Osteocyte (in vitro differentiated cells): ENCODE measurements at regions not wholly inside any gene's neighbourhood (a gene's known extent, or its start where the extent isn't known, plus 50 kb on each side); places are given as distances from the start of the nearest gene placed in this dataset.
A peak's percentile ranks its signal among the peaks of the same experiment; 100 is the strongest.

Experiments used
- DNase-seq: peaks from one replicate; pipeline ENCODE4 v3.0.0; 2021; ENCODE audit warnings: mixed read lengths; ENCODE audit not compliant: unreplicated experiment; ENCODE audit errors: extremely low spot score
- H3K27ac Mint-ChIP-seq: one replicate; pipeline ENCODE4 v1.8.0; 2021; ENCODE audit warnings: mild to moderate bottlenecking, mixed read lengths; ENCODE audit not compliant: unreplicated experiment
- H3K27me3 Mint-ChIP-seq: one replicate; pipeline ENCODE4 v1.8.0; 2021; ENCODE audit warnings: mixed read lengths; ENCODE audit not compliant: unreplicated experiment
- H3K36me3 Mint-ChIP-seq: one replicate; pipeline ENCODE4 v1.8.0; 2021; ENCODE audit warnings: mixed read lengths; ENCODE audit not compliant: unreplicated experiment
- H3K4me1 Mint-ChIP-seq: one replicate; pipeline ENCODE4 v1.8.0; 2021; ENCODE audit warnings: mixed read lengths; ENCODE audit not compliant: unreplicated experiment
- H3K4me3 Mint-ChIP-seq: one replicate; pipeline ENCODE4 v1.8.0; 2021; ENCODE audit warnings: mild to moderate bottlenecking, moderate library complexity, mixed read lengths; ENCODE audit not compliant: unreplicated experiment
- H3K9me3 Mint-ChIP-seq: one replicate; pipeline ENCODE4 v1.8.0; 2021; ENCODE audit warnings: mixed read lengths; ENCODE audit not compliant: unreplicated experiment
- CTCF ChIP-seq: fragments of 200-600 bp; sonication (generic); IDR thresholded peaks from 2 replicates; pipeline ENCODE4 v1.5.0; 2021; ENCODE audit warnings: antibody characterized with exemption, mild to moderate bottlenecking, moderate library complexity

DNA sequence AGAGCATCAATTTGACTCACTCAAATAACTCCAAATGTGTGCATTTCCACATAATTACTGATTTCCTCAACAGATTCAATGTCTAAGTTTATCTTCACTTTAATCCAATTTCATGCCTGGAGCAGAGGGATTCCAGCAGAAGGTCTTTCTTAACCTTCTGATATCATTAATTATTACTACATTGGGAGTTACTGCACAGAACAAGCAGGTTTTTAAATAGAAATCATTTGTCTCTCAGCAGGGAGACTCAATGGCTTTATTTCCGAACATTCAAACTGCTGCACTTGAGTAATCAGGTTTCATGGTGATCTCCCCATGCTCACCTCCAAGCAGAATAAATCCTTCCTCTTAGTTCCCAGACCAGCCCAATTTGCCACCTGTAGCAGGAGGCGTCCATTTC, 264.8 kb upstream of the IGF1R start:
- Mint-ChIP-seq H3K36me3 (no peaks in the 10 kb centered on the region), H3K27ac (no peak overlapping the region), H3K27me3 (peaks cover 18% of the 10 kb centered on the region), H3K4me3 (no peak overlapping the region), H3K9me3 (peaks cover 8% of the 10 kb centered on the region), H3K4me1 (no peaks in the 10 kb centered on the region)
- TF ChIP-seq CTCF = no peak
- DNase-seq = peak; percentile 25

DNA sequence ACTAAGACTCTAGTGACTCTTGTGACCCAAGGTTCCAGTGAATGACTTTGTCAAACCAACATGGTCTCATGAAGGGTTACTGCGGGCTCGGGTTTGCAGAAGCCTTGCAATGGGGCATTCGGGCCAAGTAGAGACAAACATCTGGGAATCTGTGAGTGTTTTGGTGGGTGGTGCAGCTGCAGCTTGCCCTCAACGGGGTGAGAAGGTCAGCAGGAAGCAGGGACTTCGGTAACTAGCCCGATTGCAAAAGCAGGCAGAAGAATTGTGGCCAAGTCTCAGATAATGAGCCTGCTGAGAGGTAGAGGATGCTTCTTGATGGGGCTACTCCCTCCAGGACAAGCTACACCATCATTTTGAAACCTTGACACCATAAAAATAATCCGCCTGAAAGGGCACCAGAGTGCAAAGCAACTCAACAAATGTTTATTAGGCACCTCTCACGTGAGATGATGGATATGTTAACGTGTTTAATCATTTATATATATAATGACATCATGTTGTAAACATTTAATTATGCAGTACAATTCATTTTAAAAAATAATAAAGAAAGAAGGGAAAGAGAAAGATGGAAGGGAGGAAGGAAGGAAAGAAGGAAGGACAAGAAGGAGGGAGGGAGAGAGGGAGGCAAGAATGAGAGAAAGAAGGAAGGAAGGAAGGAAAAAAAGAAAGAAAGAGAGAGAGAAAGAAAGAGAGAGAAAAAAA, 263.9 kb upstream of the IGF1R start:
- no peaks in the 10 kb centered on the region for H3K36me3 Mint-ChIP-seq
- H3K27ac Mint-ChIP-seq = no peak overlapping the region
- no peaks in the 10 kb centered on the region for H3K9me3 Mint-ChIP-seq
- peak; percentile 49 for DNase-seq
- no peak overlapping the region for H3K4me3 Mint-ChIP-seq
- TF ChIP-seq CTCF = no peak
- no peaks in the 10 kb centered on the region for H3K4me1 Mint-ChIP-seq
- H3K27me3 Mint-ChIP-seq = peaks cover 10% of the 10 kb centered on the region

- Mint-ChIP-seq H3K36me3 (no peaks in the 10 kb centered on the region), H3K27ac (no peak overlapping the region), H3K9me3 (no peaks in the 10 kb centered on the region), H3K4me1 (no peaks in the 10 kb centered on the region), H3K4me3 (no peak overlapping the region), H3K27me3 (peaks cover 4% of the 10 kb centered on the region)
- TF ChIP-seq CTCF = no peak
- no peak for DNase-seq
Observed at GRCh38 chr15:98385752-98386381, 262.5 kb upstream of the IGF1R start.

- H3K27me3 Mint-ChIP-seq = peaks cover 4% of the 10 kb centered on the region
- H3K4me3 Mint-ChIP-seq = no peak overlapping the region
- H3K27ac Mint-ChIP-seq = no peak overlapping the region
- H3K36me3 Mint-ChIP-seq = no peaks in the 10 kb centered on the region
- H3K4me1 Mint-ChIP-seq = no peaks in the 10 kb centered on the region
- no peak for TF ChIP-seq CTCF
- H3K9me3 Mint-ChIP-seq = no peaks in the 10 kb centered on the region
- no peak for DNase-seq
Observed at GRCh38 chr15:98386561-98386960, 261.8 kb upstream of the IGF1R start.

DNA sequence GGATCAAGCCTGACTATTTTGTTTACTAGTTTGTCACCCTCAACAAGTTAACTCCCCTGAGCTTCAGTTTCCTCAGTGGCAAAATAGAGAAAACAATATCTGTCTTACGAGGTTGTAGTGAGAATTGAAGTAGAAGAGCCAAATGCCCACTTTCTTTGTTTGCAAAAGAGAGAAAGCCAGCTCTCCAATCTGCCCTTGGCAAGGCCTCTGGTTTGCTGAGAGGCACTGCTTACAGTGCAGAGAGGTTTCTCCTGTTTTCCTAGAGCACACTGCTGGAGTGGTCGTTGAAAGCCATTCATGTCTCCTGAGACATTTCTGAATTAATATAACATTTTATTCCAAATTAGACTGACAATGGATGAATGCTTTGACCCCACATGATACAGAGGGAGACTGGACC, 260.5 kb upstream of the IGF1R start:
- DNase-seq = no peak
- no peaks in the 10 kb centered on the region for H3K9me3 Mint-ChIP-seq
- H3K27ac Mint-ChIP-seq = no peak overlapping the region
- no peaks in the 10 kb centered on the region for H3K36me3 Mint-ChIP-seq
- TF ChIP-seq CTCF = no peak
- no peak overlapping the region for H3K4me3 Mint-ChIP-seq
- H3K27me3 Mint-ChIP-seq = peaks cover 4% of the 10 kb centered on the region
- no peaks in the 10 kb centered on the region for H3K4me1 Mint-ChIP-seq
